GM23248 (cell line): ENCODE measurements at regions not wholly inside any gene's neighbourhood (a gene's known extent, or its start where the extent isn't known, plus 50 kb on each side); places are given as distances from the start of the nearest gene placed in this dataset.

Source experiments
- DNase-seq: peaks from one replicate; pipeline ENCODE4 v3.0.0-alpha.2; 2015
- H2AFZ ChIP-seq: fragments of 200-600 bp; sonication (generic); 2 replicates; pipeline ENCODE4 v1.6.1; 2016; ENCODE audit warnings: antibody characterized with exemption
- H3F3A ChIP-seq: fragments of 200-600 bp; sonication (generic); 2 replicates; pipeline ENCODE4 v1.6.1; 2016; ENCODE audit warnings: mild to moderate bottlenecking, antibody characterized with exemption, mixed run types; ENCODE audit not compliant: insufficient read depth
- H3K27ac ChIP-seq: fragments of 200-600 bp; sonication (generic); 2 replicates; pipeline ENCODE4 v1.5.1; 2016; ENCODE audit warnings: mild to moderate bottlenecking
- H3K27me3 ChIP-seq: fragments of 200-600 bp; sonication (generic); replicated peaks from 2 replicates; pipeline ENCODE4 v1.6.1; 2016; ENCODE audit warnings: mild to moderate bottlenecking; ENCODE audit not compliant: insufficient read depth
- H3K36me3 ChIP-seq: fragments of 200-600 bp; sonication (generic); 2 replicates; pipeline ENCODE4 v1.6.1; 2016; ENCODE audit warnings: low read depth, mild to moderate bottlenecking
- H3K4me1 ChIP-seq: fragments of 200-600 bp; sonication (generic); 2 replicates; pipeline ENCODE4 v1.6.1; 2016; ENCODE audit warnings: mild to moderate bottlenecking; ENCODE audit not compliant: insufficient read depth
- H3K4me2 ChIP-seq: fragments of 200-600 bp; sonication (generic); one replicate; pipeline ENCODE4 v1.6.1; 2016; ENCODE audit warnings: mild to moderate bottlenecking; ENCODE audit not compliant: unreplicated experiment
- H3K4me3 ChIP-seq: fragments of 200-600 bp; sonication (generic); 2 replicates; pipeline ENCODE4 v1.5.1; 2016; ENCODE audit warnings: mild to moderate bottlenecking
- H3K79me2 ChIP-seq: fragments of 200-600 bp; sonication (generic); 2 replicates; pipeline ENCODE4 v1.6.1; 2016; ENCODE audit warnings: mild to moderate bottlenecking; ENCODE audit not compliant: insufficient read depth
- H3K9ac ChIP-seq: fragments of 200-600 bp; sonication (generic); 2 replicates; pipeline ENCODE4 v1.6.1; 2016; ENCODE audit warnings: mild to moderate bottlenecking
- H3K9me2 ChIP-seq: fragments of 200-600 bp; sonication (generic); 2 replicates; pipeline ENCODE4 v1.6.1; 2016; ENCODE audit warnings: mixed run types, mild to moderate bottlenecking, moderate library complexity; ENCODE audit not compliant: insufficient read depth
- H3K9me3 ChIP-seq: fragments of 200-600 bp; sonication (generic); one replicate; pipeline ENCODE4 v1.6.1; 2017; ENCODE audit warnings: low read depth
- H4K20me1 ChIP-seq: fragments of 200-600 bp; sonication (generic); 2 replicates; pipeline ENCODE4 v1.6.0; 2016; ENCODE audit not compliant: insufficient read depth
- EZH2 ChIP-seq: fragments of 200-600 bp; sonication (generic); IDR thresholded peaks from 2 replicates; pipeline ENCODE4 v1.6.1; 2018; ENCODE audit warnings: antibody characterized with exemption, mild to moderate bottlenecking; ENCODE audit not compliant: insufficient read depth, poor library complexity, severe bottlenecking
- EZH2phosphoT487 ChIP-seq: fragments of 200-600 bp; sonication (generic); IDR thresholded peaks from 2 replicates; pipeline ENCODE4 v1.6.1; 2018; ENCODE audit warnings: antibody characterized with exemption, moderate library complexity, mild to moderate bottlenecking, low read depth; ENCODE audit not compliant: insufficient read depth
- whole genome bisulfite sequencing, 2 experiments: methylation state at CpG; one replicate each; pipeline ENCODE4 v1.1.6; 2015 to 2017; ENCODE audit warnings: low lambda C conversion rate in 2 of 2, low coverage in 1 of 2; ENCODE audit errors: missing lambda C conversion rate in 2 of 2; 5-methylcytosine and 5-hydroxymethylcytosine counted together
- in situ Hi-C: fragments of 300-500 bp; cut with MboI; formaldehyde crosslinking; loops from 2 replicates; pipeline ENCODE4 v1.15.0; 2020

GRCh38 chr7:15989194-15989593, 302.7 kb upstream of the MEOX2 start:
- H3K79me2 ChIP-seq, result no peaks in the 10 kb centered on the region
- H3K9me2 ChIP-seq, result no peaks in the 10 kb centered on the region
- H4K20me1 ChIP-seq, result no peaks in the 10 kb centered on the region
- no peaks in the 10 kb centered on the region for H3K9me3 ChIP-seq
- no peaks in the 10 kb centered on the region for H3F3A ChIP-seq
- H3K27me3 ChIP-seq, result no peaks in the 10 kb centered on the region
- WGBS, 2 experiments, result 87 to 94% methylated on average over 5 of the region's 5 CpGs
- no peak overlapping the region for H2AFZ ChIP-seq
- TF ChIP-seq EZH2phosphoT487, result no peak
- no peak for TF ChIP-seq EZH2
- H3K36me3 ChIP-seq, result no peaks in the 10 kb centered on the region
- no peak overlapping the region for H3K4me2 ChIP-seq
- H3K9ac ChIP-seq, result no peak overlapping the region
- no peak for DNase-seq
- H3K4me3 ChIP-seq, result no peak overlapping the region
- H3K27ac ChIP-seq, result no peak overlapping the region
- no peaks in the 10 kb centered on the region for H3K4me1 ChIP-seq
- in situ Hi-C loops, result no loop called here

GRCh38 chr7:15985587-15986384, 299.3 kb upstream of the MEOX2 start:
- Histone ChIP-seq H3K36me3 (no peaks in the 10 kb centered on the region), H3K27ac (no peak overlapping the region), H3K79me2 (no peaks in the 10 kb centered on the region), H3F3A (no peaks in the 10 kb centered on the region), H3K4me2 (peak overlapping the region; percentile 38), H3K9me2 (no peaks in the 10 kb centered on the region), H3K4me3 (no peak overlapping the region), H3K27me3 (no peaks in the 10 kb centered on the region), H4K20me1 (no peaks in the 10 kb centered on the region), H3K9ac (no peak overlapping the region), H2AFZ (peak overlapping the region; percentile 47), H3K9me3 (no peaks in the 10 kb centered on the region), H3K4me1 (no peaks in the 10 kb centered on the region)
- DNase-seq, result no peak
- in situ Hi-C loops, result no loop called here
- WGBS, 2 experiments, result 16 to 19% methylated on average over 2 of the region's 2 CpGs
- no peak for TF ChIP-seq EZH2
- TF ChIP-seq EZH2phosphoT487, result no peak

- H3K36me3 ChIP-seq, result no peaks in the 10 kb centered on the region
- WGBS, 2 experiments, result 64 to 72% methylated on average over 3 of the region's 3 CpGs
- H3F3A ChIP-seq, result 0 out of 2 replicates have a peak, but pooled peaks cover 4% of the 10 kb centered on the region
- no peaks in the 10 kb centered on the region for H4K20me1 ChIP-seq
- in situ Hi-C loops, result no loop called here
- no peaks in the 10 kb centered on the region for H3K9me2 ChIP-seq
- no peaks in the 10 kb centered on the region for H3K79me2 ChIP-seq
- peak; percentile 51 for DNase-seq
- TF ChIP-seq EZH2, result no peak
- no peak for TF ChIP-seq EZH2phosphoT487
- H3K9me3 ChIP-seq, result no peaks in the 10 kb centered on the region
- H2AFZ ChIP-seq, result no peak overlapping the region
- H3K4me1 ChIP-seq, result peaks cover 17% of the 10 kb centered on the region; the same call in 1 of the 2 replicates
- no peak overlapping the region for H3K27ac ChIP-seq
- no peaks in the 10 kb centered on the region for H3K27me3 ChIP-seq
- no peak overlapping the region for H3K9ac ChIP-seq
- H3K4me2 ChIP-seq, result no peak overlapping the region
- H3K4me3 ChIP-seq, result no peak overlapping the region
Measured at GRCh38 chr7:15977663-15978062, 291.2 kb upstream of the MEOX2 start.

DNA sequence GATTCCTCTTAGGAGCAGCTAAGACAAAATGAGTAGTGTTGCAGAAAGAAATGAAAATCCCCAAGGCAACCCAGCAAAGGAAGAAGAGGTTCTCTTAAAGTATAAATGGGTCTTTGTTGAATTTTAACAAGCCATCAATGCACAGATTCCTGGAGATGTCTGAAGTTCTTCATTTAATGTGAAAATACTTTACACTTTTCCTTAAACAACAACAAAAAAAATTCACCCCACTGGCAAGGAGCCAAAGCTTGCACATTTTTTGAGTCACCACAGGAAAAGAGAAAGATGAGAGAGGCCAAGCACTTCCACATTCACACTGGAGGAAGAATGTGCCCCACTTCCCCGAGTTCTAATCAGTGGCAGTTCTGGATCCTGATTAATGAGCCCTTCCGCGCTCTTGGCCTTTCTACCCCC, 286.4 kb upstream of the MEOX2 start:
- Histone ChIP-seq H3K27ac (no peak overlapping the region), H3F3A (0 out of 2 replicates have a peak, but pooled peaks cover 4% of the 10 kb centered on the region), H3K36me3 (no peaks in the 10 kb centered on the region), H3K9me2 (no peaks in the 10 kb centered on the region), H3K9me3 (no peaks in the 10 kb centered on the region), H3K27me3 (no peaks in the 10 kb centered on the region), H4K20me1 (no peaks in the 10 kb centered on the region), H3K4me1 (peaks cover 17% of the 10 kb centered on the region; the same call in 1 of the 2 replicates), H3K4me2 (no peak overlapping the region), H3K9ac (no peak overlapping the region), H2AFZ (no peak overlapping the region), H3K4me3 (no peak overlapping the region), H3K79me2 (no peaks in the 10 kb centered on the region)
- WGBS, 2 experiments, result 79 to 90% methylated on average over 3 of the region's 3 CpGs
- TF ChIP-seq EZH2phosphoT487 (no peak), EZH2 (no peak)
- in situ Hi-C loops, result no loop called here
- peak; percentile 41 for DNase-seq
